ENCODE measurements at regions not wholly inside any gene's neighbourhood (a gene's known extent, or its start where the extent isn't known, plus 50 kb on each side); places are given as distances from the start of the nearest gene placed in this dataset.

GRCh38 chr18:78457011-78457410, 522.6 kb upstream of the SALL3 start:
- no peak overlapping the region for H2AFZ ChIP-seq (ENCODE audit: low read depth, low read length)
- H3K4me2 ChIP-seq (ENCODE audit: low read length): no peak overlapping the region
- H3K27ac ChIP-seq (ENCODE audit: low read length): no peak overlapping the region
- no peaks in the 10 kb centered on the region for H3K9me2 ChIP-seq (ENCODE audit: insufficient read depth, low read length)
- no peaks in the 10 kb centered on the region for H3F3A ChIP-seq (ENCODE audit: insufficient read depth, low read length, poor library complexity, severe bottlenecking)
- no peak overlapping the region for H3K4me3 ChIP-seq (ENCODE audit: low read length)
- H3K27me3 ChIP-seq (ENCODE audit: insufficient read depth, low read depth, low read length): no peaks in the 10 kb centered on the region
- H3K79me2 ChIP-seq (replicated peaks; ENCODE audit: insufficient read depth, low read length): no peaks in the 10 kb centered on the region
- H4K20me1 ChIP-seq (ENCODE audit: insufficient read depth): no peaks in the 10 kb centered on the region
- no peaks in the 10 kb centered on the region for H3K9me3 ChIP-seq (ENCODE audit: low read length)
- H3K36me3 ChIP-seq (ENCODE audit: insufficient read depth, low read length): no peaks in the 10 kb centered on the region
- H3K9ac ChIP-seq (ENCODE audit: low read length): no peak overlapping the region
- TF ChIP-seq TAF1 (IDR thresholded peaks at IDR 0.05; ENCODE audit: low read depth) (no peak), MXI1 (conservative IDR thresholded peaks at IDR 0.05; ENCODE audit: poor library complexity, severe bottlenecking) (no peak), RAD21 (conservative IDR thresholded peaks at IDR 0.05) (no peak), EZH2 (IDR thresholded peaks at IDR 0.05; ENCODE audit: borderline replicate concordance, insufficient read depth, low read length, poor library complexity, severe bottlenecking) (no peak), SMC3 (conservative IDR thresholded peaks at IDR 0.05; ENCODE audit: poor library complexity) (no peak), EP300 (conservative IDR thresholded peaks at IDR 0.05; ENCODE audit: poor library complexity, severe bottlenecking) (no peak), REST (IDR thresholded peaks at IDR 0.05; ENCODE audit: borderline replicate concordance) (no peak), CTCF (IDR thresholded peaks at IDR 0.05; ENCODE audit: poor library complexity, severe bottlenecking) (no peak), POLR2AphosphoS5 (IDR thresholded peaks at IDR 0.05) (no peak)

- Histone ChIP-seq H3K9ac (ENCODE audit: low read length) (no peak overlapping the region), H3K4me3 (ENCODE audit: low read length) (no peak overlapping the region), H2AFZ (ENCODE audit: low read depth, low read length) (no peak overlapping the region), H3K79me2 (replicated peaks; ENCODE audit: insufficient read depth, low read length) (no peaks in the 10 kb centered on the region), H3K9me3 (ENCODE audit: low read length) (no peaks in the 10 kb centered on the region), H3K9me2 (ENCODE audit: insufficient read depth, low read length) (no peaks in the 10 kb centered on the region), H3K27ac (ENCODE audit: low read length) (no peak overlapping the region), H3K36me3 (ENCODE audit: insufficient read depth, low read length) (no peaks in the 10 kb centered on the region), H3K4me2 (ENCODE audit: low read length) (no peak overlapping the region), H3F3A (ENCODE audit: insufficient read depth, low read length, poor library complexity, severe bottlenecking) (no peaks in the 10 kb centered on the region), H3K27me3 (ENCODE audit: insufficient read depth, low read depth, low read length) (no peaks in the 10 kb centered on the region), H4K20me1 (ENCODE audit: insufficient read depth) (no peaks in the 10 kb centered on the region)
- TF ChIP-seq EZH2 (IDR thresholded peaks at IDR 0.05; ENCODE audit: borderline replicate concordance, insufficient read depth, low read length, poor library complexity, severe bottlenecking): no peak
- no peak for TF ChIP-seq EP300 (conservative IDR thresholded peaks at IDR 0.05; ENCODE audit: poor library complexity, severe bottlenecking)
- no peak for TF ChIP-seq RAD21 (conservative IDR thresholded peaks at IDR 0.05)
- TF ChIP-seq SMC3 (conservative IDR thresholded peaks at IDR 0.05; ENCODE audit: poor library complexity): no peak
- no peak for TF ChIP-seq CTCF (IDR thresholded peaks at IDR 0.05; ENCODE audit: poor library complexity, severe bottlenecking)
- no peak for TF ChIP-seq MXI1 (conservative IDR thresholded peaks at IDR 0.05; ENCODE audit: poor library complexity, severe bottlenecking)
- TF ChIP-seq REST (IDR thresholded peaks at IDR 0.05; ENCODE audit: borderline replicate concordance): no peak
- no peak for TF ChIP-seq TAF1 (IDR thresholded peaks at IDR 0.05; ENCODE audit: low read depth)
- no peak for TF ChIP-seq POLR2AphosphoS5 (IDR thresholded peaks at IDR 0.05)
Measured at GRCh38 chr18:78457731-78458130, 521.9 kb upstream of the SALL3 start.
